ENCODE measurements at regions not wholly inside any gene's neighbourhood (a gene's known extent, or its start where the extent isn't known, plus 50 kb on each side); places are given as distances from the start of the nearest gene placed in this dataset.

DNA sequence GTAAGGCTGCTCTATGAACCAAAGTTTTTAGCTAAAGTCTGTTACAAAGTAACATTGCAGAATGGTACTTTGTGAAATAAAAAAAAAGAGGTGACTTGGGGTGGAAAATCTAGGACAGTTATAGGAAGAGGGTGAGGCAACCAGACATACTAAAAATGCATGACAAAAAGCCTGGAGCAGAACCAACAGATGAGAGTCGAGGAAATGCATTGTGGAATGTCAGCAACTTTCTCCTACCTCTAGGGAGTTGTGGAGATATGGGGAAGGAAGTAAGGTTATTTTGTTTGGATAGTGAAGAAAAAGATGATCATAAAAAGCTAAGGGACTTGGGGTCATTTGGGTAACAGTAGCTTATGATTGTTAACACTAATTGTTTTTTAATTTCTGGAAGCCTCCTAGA, 295.6 kb downstream of the S1PR1 start:
- TF ChIP-seq, protein P1, sequence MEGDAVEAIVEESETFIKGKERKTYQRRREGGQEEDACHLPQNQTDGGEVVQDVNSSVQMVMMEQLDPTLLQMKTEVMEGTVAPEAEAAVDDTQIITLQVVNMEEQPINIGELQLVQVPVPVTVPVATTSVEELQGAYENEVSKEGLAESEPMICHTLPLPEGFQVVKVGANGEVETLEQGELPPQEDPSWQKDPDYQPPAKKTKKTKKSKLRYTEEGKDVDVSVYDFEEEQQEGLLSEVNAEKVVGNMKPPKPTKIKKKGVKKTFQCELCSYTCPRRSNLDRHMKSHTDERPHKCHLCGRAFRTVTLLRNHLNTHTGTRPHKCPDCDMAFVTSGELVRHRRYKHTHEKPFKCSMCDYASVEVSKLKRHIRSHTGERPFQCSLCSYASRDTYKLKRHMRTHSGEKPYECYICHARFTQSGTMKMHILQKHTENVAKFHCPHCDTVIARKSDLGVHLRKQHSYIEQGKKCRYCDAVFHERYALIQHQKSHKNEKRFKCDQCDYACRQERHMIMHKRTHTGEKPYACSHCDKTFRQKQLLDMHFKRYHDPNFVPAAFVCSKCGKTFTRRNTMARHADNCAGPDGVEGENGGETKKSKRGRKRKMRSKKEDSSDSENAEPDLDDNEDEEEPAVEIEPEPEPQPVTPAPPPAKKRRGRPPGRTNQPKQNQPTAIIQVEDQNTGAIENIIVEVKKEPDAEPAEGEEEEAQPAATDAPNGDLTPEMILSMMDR (IDR thresholded peaks at IDR 0.05; ENCODE audit: extremely low read depth in 1 of 2, insufficient read depth in 1 of 2, low read depth in 1 of 2, low read length in 2 of 2) = no peak
- TF ChIP-seq POLR2A (IDR thresholded peaks at IDR 0.05; ENCODE audit: low read depth, low read length) (no peak), MYC (IDR thresholded peaks at IDR 0.05; ENCODE audit: low read depth, low read length) (no peak)
